ENCODE measurements at regions not wholly inside any gene's neighbourhood (a gene's known extent, or its start where the extent isn't known, plus 50 kb on each side); places are given as distances from the start of the nearest gene placed in this dataset.

DNA sequence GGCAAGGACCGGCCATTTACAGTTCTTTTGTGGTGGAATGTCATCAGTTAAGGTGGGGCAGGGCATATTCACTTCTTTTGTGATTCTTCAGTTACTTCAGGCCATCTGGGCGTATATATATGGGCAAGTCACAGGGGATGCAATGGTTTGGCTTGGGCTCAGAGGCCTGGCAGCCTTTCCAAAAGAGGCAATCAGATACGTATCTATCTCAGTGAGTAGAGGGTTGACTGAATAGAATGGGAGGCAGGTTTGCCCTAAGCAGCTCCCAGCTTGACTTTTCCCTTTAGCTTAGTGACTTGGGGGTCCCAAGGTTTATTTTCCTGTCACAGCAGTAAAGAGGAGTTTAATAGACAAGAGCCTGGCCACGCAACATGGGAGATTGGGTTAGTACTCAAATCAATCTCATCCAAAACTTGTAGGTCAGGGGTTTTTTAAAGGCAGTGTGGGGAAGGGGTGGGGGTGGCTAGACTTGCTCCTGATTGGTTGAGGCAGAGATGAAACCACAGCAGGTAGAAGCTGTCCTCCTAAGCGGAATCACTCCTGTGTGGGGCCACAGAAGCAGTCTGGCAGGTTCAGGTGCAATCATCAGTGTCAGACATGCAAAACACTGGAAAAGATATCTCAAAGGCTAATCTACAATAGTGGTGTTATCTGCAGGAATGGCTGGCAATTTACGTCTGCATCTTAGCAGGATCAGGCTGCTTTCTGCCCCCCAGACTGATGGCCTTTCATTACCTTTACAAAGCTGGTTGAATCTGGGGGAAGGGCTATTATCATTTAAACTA, 112.9 kb downstream of the TLR5 start:
- no peak for TF ChIP-seq USF2 (IDR thresholded peaks at IDR 0.05; ENCODE audit: borderline replicate concordance, low read depth, low read length)
- TF ChIP-seq, protein P1, sequence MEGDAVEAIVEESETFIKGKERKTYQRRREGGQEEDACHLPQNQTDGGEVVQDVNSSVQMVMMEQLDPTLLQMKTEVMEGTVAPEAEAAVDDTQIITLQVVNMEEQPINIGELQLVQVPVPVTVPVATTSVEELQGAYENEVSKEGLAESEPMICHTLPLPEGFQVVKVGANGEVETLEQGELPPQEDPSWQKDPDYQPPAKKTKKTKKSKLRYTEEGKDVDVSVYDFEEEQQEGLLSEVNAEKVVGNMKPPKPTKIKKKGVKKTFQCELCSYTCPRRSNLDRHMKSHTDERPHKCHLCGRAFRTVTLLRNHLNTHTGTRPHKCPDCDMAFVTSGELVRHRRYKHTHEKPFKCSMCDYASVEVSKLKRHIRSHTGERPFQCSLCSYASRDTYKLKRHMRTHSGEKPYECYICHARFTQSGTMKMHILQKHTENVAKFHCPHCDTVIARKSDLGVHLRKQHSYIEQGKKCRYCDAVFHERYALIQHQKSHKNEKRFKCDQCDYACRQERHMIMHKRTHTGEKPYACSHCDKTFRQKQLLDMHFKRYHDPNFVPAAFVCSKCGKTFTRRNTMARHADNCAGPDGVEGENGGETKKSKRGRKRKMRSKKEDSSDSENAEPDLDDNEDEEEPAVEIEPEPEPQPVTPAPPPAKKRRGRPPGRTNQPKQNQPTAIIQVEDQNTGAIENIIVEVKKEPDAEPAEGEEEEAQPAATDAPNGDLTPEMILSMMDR (IDR thresholded peaks at IDR 0.05), result no peak
- no peak for TF ChIP-seq FOXM1 (IDR thresholded peaks at IDR 0.05; ENCODE audit: low read depth)
- no peak for TF ChIP-seq TCF12 (IDR thresholded peaks at IDR 0.05)
- TF ChIP-seq EZH2phosphoT487 (IDR thresholded peaks at IDR 0.05; ENCODE audit: borderline replicate concordance, low read depth), result no peak
- TF ChIP-seq, protein P2, sequence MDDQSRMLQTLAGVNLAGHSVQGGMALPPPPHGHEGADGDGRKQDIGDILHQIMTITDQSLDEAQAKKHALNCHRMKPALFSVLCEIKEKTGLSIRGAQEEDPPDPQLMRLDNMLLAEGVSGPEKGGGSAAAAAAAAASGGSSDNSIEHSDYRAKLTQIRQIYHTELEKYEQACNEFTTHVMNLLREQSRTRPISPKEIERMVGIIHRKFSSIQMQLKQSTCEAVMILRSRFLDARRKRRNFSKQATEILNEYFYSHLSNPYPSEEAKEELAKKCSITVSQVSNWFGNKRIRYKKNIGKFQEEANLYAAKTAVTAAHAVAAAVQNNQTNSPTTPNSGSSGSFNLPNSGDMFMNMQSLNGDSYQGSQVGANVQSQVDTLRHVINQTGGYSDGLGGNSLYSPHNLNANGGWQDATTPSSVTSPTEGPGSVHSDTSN (IDR thresholded peaks at IDR 0.05), result no peak
- no peak for TF ChIP-seq EP300 (IDR thresholded peaks at IDR 0.05; ENCODE audit: borderline replicate concordance in 1 of 2, low read depth in 1 of 2, low read length in 1 of 2)
- no peak for TF ChIP-seq NRF1 (IDR thresholded peaks at IDR 0.05; ENCODE audit: low read depth, low read length)
- no peak for TF ChIP-seq JUND (IDR thresholded peaks at IDR 0.05)
- no peak for TF ChIP-seq POLR2AphosphoS5 (IDR thresholded peaks at IDR 0.05; ENCODE audit: low read depth, low read length)
- TF ChIP-seq ELF1 (IDR thresholded peaks at IDR 0.05), result no peak
- no peak for TF ChIP-seq CHD2 (IDR thresholded peaks at IDR 0.05; ENCODE audit: low read length, partially characterized antibody)
- no peak for TF ChIP-seq MAX (IDR thresholded peaks at IDR 0.05; ENCODE audit: low read depth)
